ENCODE measurements at regions not wholly inside any gene's neighbourhood (a gene's known extent, or its start where the extent isn't known, plus 50 kb on each side); places are given as distances from the start of the nearest gene placed in this dataset.

DNA sequence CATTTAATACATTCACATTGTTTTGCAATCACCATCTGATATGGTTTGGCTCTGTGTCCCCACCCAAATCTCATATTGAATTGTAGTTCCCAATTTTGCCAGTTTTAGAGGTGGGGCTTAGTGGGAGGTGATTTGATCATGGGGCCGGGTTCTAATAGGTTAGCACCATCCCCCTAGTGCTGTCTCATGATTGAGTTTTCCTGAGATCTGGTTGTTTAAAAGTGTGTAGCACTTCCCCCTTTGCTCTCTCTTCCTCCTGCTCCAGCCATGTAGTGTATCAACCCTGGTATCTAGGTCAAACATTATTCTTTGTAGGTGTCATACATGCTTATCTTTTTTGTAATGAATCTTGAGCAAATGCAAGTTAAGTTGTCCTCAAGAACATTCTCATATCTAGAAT lies 83.3 kb upstream of the KIT start:
- no peaks in the 10 kb centered on the region for H3K36me3 ChIP-seq (ENCODE audit: control insufficient read depth, insufficient read depth, low read length)
- POLR2A ChIA-PET (ENCODE audit: unreplicated experiment) = no interaction called here
- H4K8ac ChIP-seq (ENCODE audit: low read depth in 2 of 2, low read length in 2 of 2) = no peak overlapping the region
- no peak overlapping the region for H2BK120ac ChIP-seq (ENCODE audit: low read depth, low read length)
- no peaks in the 10 kb centered on the region for H3K79me1 ChIP-seq (ENCODE audit: low read depth in 1 of 2, low read length in 2 of 2)
- no peak overlapping the region for H3K9ac ChIP-seq (ENCODE audit: low read depth, low read length)
- H3K4ac ChIP-seq (ENCODE audit: low read depth, low read length) = no peak overlapping the region
- no peaks in the 10 kb centered on the region for H3K4me1 ChIP-seq (ENCODE audit: control insufficient read depth, insufficient read depth, low read length)
- intact Hi-C loops (cut with micrococcal nuclease) (no loop called here), in situ Hi-C loops (cut with MboI; ENCODE audit: low sequenced_read_pairs) (no loop called here), dilution Hi-C loops (cut with HindIII; ENCODE audit: low sequenced_read_pairs, unreplicated experiment) (no loop called here)
- H2BK5ac ChIP-seq (ENCODE audit: low read depth, low read length, poor library complexity, severe bottlenecking) = no peak overlapping the region
- ATAC-seq (ENCODE audit: low read depth) (no peak), DNase-seq (no peak)
- no peaks in the 10 kb centered on the region for H3K9me3 ChIP-seq (ENCODE audit: control insufficient read depth, insufficient read depth, low read length)
- H2AFZ ChIP-seq (replicated peaks; ENCODE audit: low read length, poor library complexity) = no peak overlapping the region
- no peak overlapping the region for H3K56ac ChIP-seq (ENCODE audit: extremely low read depth, insufficient read depth, low read length)
- H3K27ac ChIP-seq (ENCODE audit: insufficient read depth, low read length) = no peak overlapping the region
- BruUV-seq (replicated peaks) = no TSS peak
- H2AK5ac ChIP-seq (ENCODE audit: low read depth, low read length) = no peak overlapping the region
- CTCF ChIA-PET = no interaction called here
- H3K27me3 ChIP-seq (ENCODE audit: control insufficient read depth, insufficient read depth, low read length) = no peaks in the 10 kb centered on the region
- H3K23ac ChIP-seq (ENCODE audit: low read depth, low read length) = no peak overlapping the region
- TF ChIP-seq, protein P1, sequence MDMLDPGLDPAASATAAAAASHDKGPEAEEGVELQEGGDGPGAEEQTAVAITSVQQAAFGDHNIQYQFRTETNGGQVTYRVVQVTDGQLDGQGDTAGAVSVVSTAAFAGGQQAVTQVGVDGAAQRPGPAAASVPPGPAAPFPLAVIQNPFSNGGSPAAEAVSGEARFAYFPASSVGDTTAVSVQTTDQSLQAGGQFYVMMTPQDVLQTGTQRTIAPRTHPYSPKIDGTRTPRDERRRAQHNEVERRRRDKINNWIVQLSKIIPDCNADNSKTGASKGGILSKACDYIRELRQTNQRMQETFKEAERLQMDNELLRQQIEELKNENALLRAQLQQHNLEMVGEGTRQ (IDR thresholded peaks at IDR 0.05; ENCODE audit: low read depth, low read length) = no peak
- TF ChIP-seq RCOR1 (IDR thresholded peaks at IDR 0.05; ENCODE audit: insufficient replicate concordance, low read length) = no peak
- TF ChIP-seq FOS (IDR thresholded peaks at IDR 0.05; ENCODE audit: low read depth, low read length) = no peak
- TF ChIP-seq MAFK (IDR thresholded peaks at IDR 0.05; ENCODE audit: low read depth, low read length) = no peak
- TF ChIP-seq RFX5 (IDR thresholded peaks at IDR 0.05; ENCODE audit: low read depth, low read length) = no peak
- no peak for TF ChIP-seq MXI1 (IDR thresholded peaks at IDR 0.05; ENCODE audit: borderline replicate concordance, low read depth, low read length)
- no CpG with 5 or more reads among the region's 1 CpG for WGBS, 2 experiments (ENCODE audit: extremely low coverage in 2 of 2, insufficient read length in 1 of 2)
- no peak overlapping the region for H3K4me2 ChIP-seq (ENCODE audit: low read depth, low read length)
- H3K4me3 ChIP-seq (ENCODE audit: insufficient read depth, low read depth, low read length) = no peak overlapping the region
- no peak overlapping the region for H3K14ac ChIP-seq (replicated peaks; ENCODE audit: low read depth, low read length)
- no peak overlapping the region for H2BK15ac ChIP-seq (ENCODE audit: low read depth, low read length)
- H4K91ac ChIP-seq (ENCODE audit: insufficient read depth, low read depth, low read length) = no peak overlapping the region
- no peak overlapping the region for H3K18ac ChIP-seq (ENCODE audit: low read depth, low read length)
- H2AK9ac ChIP-seq (replicated peaks; ENCODE audit: low read depth, low read length, poor library complexity) = no peak overlapping the region
- no peak overlapping the region for H2BK20ac ChIP-seq (ENCODE audit: low read depth, low read length)
- no peaks in the 10 kb centered on the region for H3K9me1 ChIP-seq (ENCODE audit: insufficient read depth, low read length)
- H4K20me1 ChIP-seq (ENCODE audit: insufficient read depth, low read length) = no peaks in the 10 kb centered on the region
- no peak overlapping the region for H4K5ac ChIP-seq (ENCODE audit: low read depth, low read length)

Data from IMR-90 (cell line).